Gastroesophageal sphincter (tissue), 4 donors: ENCODE measurements at regions not wholly inside any gene's neighbourhood (a gene's known extent, or its start where the extent isn't known, plus 50 kb on each side); places are given as distances from the start of the nearest gene placed in this dataset.
A peak's percentile ranks its signal among the peaks of the same experiment; 100 is the strongest.

Experiments
- ATAC-seq: fragments of 150-250 bp; one replicate; pipeline ENCODE4 v1.9.1; 2016; ENCODE audit warnings: mild to moderate bottlenecking, moderate library complexity
- H3K27ac ChIP-seq, 4 donors: fragments of 200-600 bp; sonication (generic) in 3 of 4; 1 replicate in 3 of 4; 2 replicates in 1 of 4; pipeline ENCODE4 v1.5.1; 2016 to 2019
- H3K27me3 ChIP-seq: fragments of 200-600 bp; sonication (generic); one replicate; pipeline ENCODE4 v1.5.1; 2019
- H3K36me3 ChIP-seq, 2 donors: fragments of 200-600 bp; sonication (generic); one replicate each; pipeline ENCODE4 v1.5.1; 2019; ENCODE audit warnings: control low read depth in 1 of 2
- H3K4me1 ChIP-seq, 3 donors: fragments of 200-600 bp; sonication (generic); 1 replicate in 2 of 3; 2 replicates in 1 of 3; pipeline ENCODE4 v1.5.1; 2016 to 2019; ENCODE audit warnings: control low read depth in 2 of 3
- H3K4me3 ChIP-seq, 2 donors: fragments of 200-600 bp; sonication (generic); one replicate each; pipeline ENCODE4 v1.5.1; 2019; ENCODE audit warnings: mild to moderate bottlenecking in 1 of 2, moderate library complexity in 1 of 2
- H3K9me3 ChIP-seq, 3 donors: fragments of 200-600 bp; sonication (generic); one replicate each; pipeline ENCODE4 v1.5.1; 2017 to 2019; ENCODE audit warnings: control low read depth in 2 of 3
- EP300 ChIP-seq: sonication (generic); formaldehyde crosslinking; IDR thresholded peaks from one replicate; pipeline ENCODE4 v1.6.1; 2017; ENCODE audit warnings: antibody characterized with exemption, mild to moderate bottlenecking
- WGBS, 2 donors: methylation state at CpG; one replicate each; pipeline ENCODE4 v1.1.5; 2018; ENCODE audit warnings: low coverage in 1 of 2; 5-methylcytosine and 5-hydroxymethylcytosine counted together
- TF ChIP-seq, protein P1 (sequence below), 4 experiments: fragments of 200-600 bp in 2 of 4; fragments of 450-650 bp in 2 of 4; sonication (generic) in 1 of 4; IDR thresholded peaks; one replicate each; pipeline ENCODE4 v1.5.1; 2017 to 2019; ENCODE audit warnings: antibody characterized with exemption in 4 of 4, mild to moderate bottlenecking in 2 of 4, moderate library complexity in 2 of 4

DNA sequence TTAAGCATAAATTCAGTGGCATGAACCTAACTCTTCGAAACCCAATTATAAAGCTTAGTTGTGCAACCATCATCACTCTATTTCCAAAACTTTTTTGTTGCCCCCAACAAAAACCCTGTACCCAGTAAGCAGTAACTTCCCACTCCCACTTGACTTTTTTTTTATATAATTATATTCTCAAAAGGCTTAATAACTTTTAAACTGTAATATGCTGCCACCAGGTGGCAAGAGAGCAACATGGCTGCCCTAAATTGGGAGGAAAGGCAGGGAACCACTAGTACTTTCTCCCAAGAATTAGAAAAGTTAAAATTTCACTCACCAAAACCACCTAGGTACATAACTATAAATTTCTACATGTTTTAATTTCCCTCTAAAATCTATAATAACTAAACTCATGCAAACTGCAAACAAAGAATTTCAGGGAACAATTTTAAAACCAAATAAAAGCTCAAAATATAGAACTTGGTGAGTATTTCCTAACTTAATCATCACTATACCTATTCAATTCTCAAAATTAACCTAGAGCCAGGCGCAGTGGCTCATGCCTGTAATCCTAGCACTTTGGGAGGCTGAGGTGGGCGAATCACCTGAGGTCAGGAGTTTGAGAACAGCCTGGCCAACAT, 50.2 kb upstream of the RNF38 start:
- TF ChIP-seq, protein P1, sequence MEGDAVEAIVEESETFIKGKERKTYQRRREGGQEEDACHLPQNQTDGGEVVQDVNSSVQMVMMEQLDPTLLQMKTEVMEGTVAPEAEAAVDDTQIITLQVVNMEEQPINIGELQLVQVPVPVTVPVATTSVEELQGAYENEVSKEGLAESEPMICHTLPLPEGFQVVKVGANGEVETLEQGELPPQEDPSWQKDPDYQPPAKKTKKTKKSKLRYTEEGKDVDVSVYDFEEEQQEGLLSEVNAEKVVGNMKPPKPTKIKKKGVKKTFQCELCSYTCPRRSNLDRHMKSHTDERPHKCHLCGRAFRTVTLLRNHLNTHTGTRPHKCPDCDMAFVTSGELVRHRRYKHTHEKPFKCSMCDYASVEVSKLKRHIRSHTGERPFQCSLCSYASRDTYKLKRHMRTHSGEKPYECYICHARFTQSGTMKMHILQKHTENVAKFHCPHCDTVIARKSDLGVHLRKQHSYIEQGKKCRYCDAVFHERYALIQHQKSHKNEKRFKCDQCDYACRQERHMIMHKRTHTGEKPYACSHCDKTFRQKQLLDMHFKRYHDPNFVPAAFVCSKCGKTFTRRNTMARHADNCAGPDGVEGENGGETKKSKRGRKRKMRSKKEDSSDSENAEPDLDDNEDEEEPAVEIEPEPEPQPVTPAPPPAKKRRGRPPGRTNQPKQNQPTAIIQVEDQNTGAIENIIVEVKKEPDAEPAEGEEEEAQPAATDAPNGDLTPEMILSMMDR (IDR thresholded peaks at IDR 0.05): peak; percentile 52 to 66 (median 56)
- TF ChIP-seq EP300: no peak
- no peak overlapping the region for H3K4me3 ChIP-seq
- no peak overlapping the region for H3K27ac ChIP-seq
- WGBS, 2 donors: 90 to 95% methylated on average over 3 of the region's 3 CpGs
- H3K27me3 ChIP-seq: no peaks in the 10 kb centered on the region
- no peaks in the 10 kb centered on the region for H3K9me3 ChIP-seq
- no peaks in the 10 kb centered on the region for H3K36me3 ChIP-seq
- peaks cover 0 to 37% (median 0%) of the 10 kb centered on the region in 3 donors for H3K4me1 ChIP-seq
- no peak for ATAC-seq
